ENCODE measurements at regions not wholly inside any gene's neighbourhood (a gene's known extent, or its start where the extent isn't known, plus 50 kb on each side); places are given as distances from the start of the nearest gene placed in this dataset.

- DNase-seq (ENCODE audit: low spot score), result no peak
- Histone ChIP-seq H3K4me3 (ENCODE audit: low read depth, low read length, poor library complexity, severe bottlenecking) (no peak overlapping the region), H3K4me1 (ENCODE audit: insufficient read depth, low read length, poor library complexity, severe bottlenecking) (peaks cover 8% of the 10 kb centered on the region), H3K9me3 (ENCODE audit: low read depth, low read length, poor library complexity, severe bottlenecking) (no peaks in the 10 kb centered on the region), H3K27me3 (replicated peaks; ENCODE audit: insufficient read depth, low read depth, low read length, poor library complexity) (no peaks in the 10 kb centered on the region), H3K27ac (ENCODE audit: low read depth, low read length, poor library complexity, severe bottlenecking) (no peak overlapping the region), H3K36me3 (ENCODE audit: insufficient read depth, low read length, poor library complexity, severe bottlenecking) (no peaks in the 10 kb centered on the region)
- ChIA-PET POLR2A (ENCODE audit: low non-redundant PET) (no interaction called here), CTCF (no interaction called here)
- TF ChIP-seq, protein P1, sequence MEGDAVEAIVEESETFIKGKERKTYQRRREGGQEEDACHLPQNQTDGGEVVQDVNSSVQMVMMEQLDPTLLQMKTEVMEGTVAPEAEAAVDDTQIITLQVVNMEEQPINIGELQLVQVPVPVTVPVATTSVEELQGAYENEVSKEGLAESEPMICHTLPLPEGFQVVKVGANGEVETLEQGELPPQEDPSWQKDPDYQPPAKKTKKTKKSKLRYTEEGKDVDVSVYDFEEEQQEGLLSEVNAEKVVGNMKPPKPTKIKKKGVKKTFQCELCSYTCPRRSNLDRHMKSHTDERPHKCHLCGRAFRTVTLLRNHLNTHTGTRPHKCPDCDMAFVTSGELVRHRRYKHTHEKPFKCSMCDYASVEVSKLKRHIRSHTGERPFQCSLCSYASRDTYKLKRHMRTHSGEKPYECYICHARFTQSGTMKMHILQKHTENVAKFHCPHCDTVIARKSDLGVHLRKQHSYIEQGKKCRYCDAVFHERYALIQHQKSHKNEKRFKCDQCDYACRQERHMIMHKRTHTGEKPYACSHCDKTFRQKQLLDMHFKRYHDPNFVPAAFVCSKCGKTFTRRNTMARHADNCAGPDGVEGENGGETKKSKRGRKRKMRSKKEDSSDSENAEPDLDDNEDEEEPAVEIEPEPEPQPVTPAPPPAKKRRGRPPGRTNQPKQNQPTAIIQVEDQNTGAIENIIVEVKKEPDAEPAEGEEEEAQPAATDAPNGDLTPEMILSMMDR (conservative IDR thresholded peaks at IDR 0.05; ENCODE audit: low read depth, low read length), result no peak
- TF ChIP-seq EZH2 (IDR thresholded peaks at IDR 0.05; ENCODE audit: borderline replicate concordance, low read depth, low read length, poor library complexity, severe bottlenecking), result no peak
- intact Hi-C loops (cut with micrococcal nuclease; ENCODE audit: unreplicated experiment), result no loop called here
- no TSS peak for BruUV-seq (replicated peaks)
Observed at GRCh38 chr10:110411047-110411410, 86.7 kb upstream of the DUSP5 start.

DNA sequence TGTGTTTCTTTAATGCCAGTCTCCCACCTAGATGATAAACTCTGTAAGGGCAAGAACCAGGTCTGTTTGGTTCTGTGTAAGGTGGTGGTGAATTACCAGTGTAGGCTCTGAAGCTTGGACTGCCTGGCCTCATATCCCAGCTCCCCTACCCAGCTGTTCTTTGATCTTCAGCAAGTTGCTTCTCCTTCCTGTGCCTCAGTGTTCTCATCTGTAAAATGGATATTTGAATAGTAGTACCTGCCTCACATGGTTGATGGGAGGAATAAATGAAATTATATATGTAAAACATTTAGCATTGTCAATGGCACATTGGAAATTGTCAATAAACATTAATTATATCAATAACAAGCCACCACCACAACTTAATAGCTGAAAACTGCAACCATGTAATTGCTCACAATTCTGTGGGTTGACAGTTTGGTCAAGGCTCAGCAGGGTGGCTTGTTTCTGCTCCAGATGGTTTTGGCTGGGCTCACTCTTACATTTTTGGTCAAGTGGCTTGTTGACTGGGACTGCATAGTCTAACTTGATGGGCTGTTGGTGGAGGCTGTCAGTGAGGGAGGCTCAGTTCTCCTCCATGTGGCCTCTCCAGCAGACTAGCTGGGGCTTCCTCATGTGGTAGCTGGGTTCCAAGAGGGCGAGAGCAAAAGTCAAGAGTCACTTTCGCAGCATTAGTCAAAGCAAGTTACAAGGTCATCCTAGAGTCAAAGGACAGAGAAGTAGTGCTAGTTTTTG, 84.5 kb upstream of the DUSP5 start:
- Histone ChIP-seq H3K4me3 (ENCODE audit: low read depth, low read length, poor library complexity, severe bottlenecking) (no peak overlapping the region), H3K27me3 (replicated peaks; ENCODE audit: insufficient read depth, low read depth, low read length, poor library complexity) (no peaks in the 10 kb centered on the region), H3K36me3 (ENCODE audit: insufficient read depth, low read length, poor library complexity, severe bottlenecking) (no peaks in the 10 kb centered on the region), H3K9me3 (ENCODE audit: low read depth, low read length, poor library complexity, severe bottlenecking) (no peaks in the 10 kb centered on the region), H3K27ac (ENCODE audit: low read depth, low read length, poor library complexity, severe bottlenecking) (no peak overlapping the region), H3K4me1 (ENCODE audit: insufficient read depth, low read length, poor library complexity, severe bottlenecking) (peaks cover 8% of the 10 kb centered on the region)
- ChIA-PET POLR2A (ENCODE audit: low non-redundant PET) (no interaction called here), CTCF (no interaction called here)
- no peak for TF ChIP-seq EZH2 (IDR thresholded peaks at IDR 0.05; ENCODE audit: borderline replicate concordance, low read depth, low read length, poor library complexity, severe bottlenecking)
- TF ChIP-seq, protein P1 (conservative IDR thresholded peaks at IDR 0.05; ENCODE audit: low read depth, low read length), result no peak
- no peak for DNase-seq (ENCODE audit: low spot score)
- BruUV-seq (replicated peaks), result no TSS peak
- intact Hi-C loops (cut with micrococcal nuclease; ENCODE audit: unreplicated experiment), result no loop called here

GRCh38 chr10:110413903-110414547, 83.7 kb upstream of the DUSP5 start:
- Histone ChIP-seq H3K36me3 (ENCODE audit: insufficient read depth, low read length, poor library complexity, severe bottlenecking) (no peaks in the 10 kb centered on the region), H3K4me3 (ENCODE audit: low read depth, low read length, poor library complexity, severe bottlenecking) (no peak overlapping the region), H3K9me3 (ENCODE audit: low read depth, low read length, poor library complexity, severe bottlenecking) (no peaks in the 10 kb centered on the region), H3K27ac (ENCODE audit: low read depth, low read length, poor library complexity, severe bottlenecking) (no peak overlapping the region), H3K4me1 (ENCODE audit: insufficient read depth, low read length, poor library complexity, severe bottlenecking) (peaks cover 8% of the 10 kb centered on the region), H3K27me3 (replicated peaks; ENCODE audit: insufficient read depth, low read depth, low read length, poor library complexity) (no peaks in the 10 kb centered on the region)
- intact Hi-C loops (cut with micrococcal nuclease; ENCODE audit: unreplicated experiment), result no loop called here
- ChIA-PET CTCF (no interaction called here), POLR2A (ENCODE audit: low non-redundant PET) (no interaction called here)
- DNase-seq (ENCODE audit: low spot score), result no peak
- no peak for TF ChIP-seq EZH2 (IDR thresholded peaks at IDR 0.05; ENCODE audit: borderline replicate concordance, low read depth, low read length, poor library complexity, severe bottlenecking)
- TF ChIP-seq, protein P1 (conservative IDR thresholded peaks at IDR 0.05; ENCODE audit: low read depth, low read length), result no peak
- no TSS peak for BruUV-seq (replicated peaks)

Data from A673 (cell line).